Breast epithelium (tissue), 3 donors: ENCODE measurements at regions not wholly inside any gene's neighbourhood (a gene's known extent, or its start where the extent isn't known, plus 50 kb on each side); places are given as distances from the start of the nearest gene placed in this dataset.

ENCODE experiments used
- POLR2A ChIP-seq: fragments of 450-650 bp; IDR thresholded peaks from one replicate; pipeline ENCODE4 v1.6.1; 2016; ENCODE audit warnings: antibody characterized with exemption, mild to moderate bottlenecking, moderate library complexity
- TF ChIP-seq, protein P1 (sequence below), 3 donors: fragments of 450-650 bp; IDR thresholded peaks; one replicate each; pipeline ENCODE4 v1.5.1; 2016 to 2017; ENCODE audit warnings: antibody characterized with exemption in 3 of 3, mild to moderate bottlenecking in 3 of 3, moderate library complexity in 3 of 3

GRCh38 chr4:55016131-55016530 is 109.3 kb downstream of the KDR start:
- no peak for TF ChIP-seq POLR2A
- TF ChIP-seq, protein P1, sequence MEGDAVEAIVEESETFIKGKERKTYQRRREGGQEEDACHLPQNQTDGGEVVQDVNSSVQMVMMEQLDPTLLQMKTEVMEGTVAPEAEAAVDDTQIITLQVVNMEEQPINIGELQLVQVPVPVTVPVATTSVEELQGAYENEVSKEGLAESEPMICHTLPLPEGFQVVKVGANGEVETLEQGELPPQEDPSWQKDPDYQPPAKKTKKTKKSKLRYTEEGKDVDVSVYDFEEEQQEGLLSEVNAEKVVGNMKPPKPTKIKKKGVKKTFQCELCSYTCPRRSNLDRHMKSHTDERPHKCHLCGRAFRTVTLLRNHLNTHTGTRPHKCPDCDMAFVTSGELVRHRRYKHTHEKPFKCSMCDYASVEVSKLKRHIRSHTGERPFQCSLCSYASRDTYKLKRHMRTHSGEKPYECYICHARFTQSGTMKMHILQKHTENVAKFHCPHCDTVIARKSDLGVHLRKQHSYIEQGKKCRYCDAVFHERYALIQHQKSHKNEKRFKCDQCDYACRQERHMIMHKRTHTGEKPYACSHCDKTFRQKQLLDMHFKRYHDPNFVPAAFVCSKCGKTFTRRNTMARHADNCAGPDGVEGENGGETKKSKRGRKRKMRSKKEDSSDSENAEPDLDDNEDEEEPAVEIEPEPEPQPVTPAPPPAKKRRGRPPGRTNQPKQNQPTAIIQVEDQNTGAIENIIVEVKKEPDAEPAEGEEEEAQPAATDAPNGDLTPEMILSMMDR (IDR thresholded peaks at IDR 0.05), result no peak
